AG09309 (cell line): ENCODE measurements at regions not wholly inside any gene's neighbourhood (a gene's known extent, or its start where the extent isn't known, plus 50 kb on each side); places are given as distances from the start of the nearest gene placed in this dataset.
"Not testable (repeated sequence)": the region's sequence is repeated elsewhere in the genome, so short reads cannot be mapped to it uniquely, and the experiment has no call there.

Experiments
- DNase-seq: peaks from one replicate; pipeline ENCODE4 v3.0.0-alpha.2; 2010; ENCODE audit warnings: low read depth
- H3K4me3 ChIP-seq: 2 replicates; pipeline ENCODE4 v1.5.1; 2011; ENCODE audit warnings: mild to moderate bottlenecking, low read depth, low read length, moderate library complexity; ENCODE audit not compliant: control insufficient read depth
- TF ChIP-seq, protein P1 (sequence below): IDR thresholded peaks from 2 replicates; pipeline ENCODE4 v1.5.1; 2011; ENCODE audit warnings: mild to moderate bottlenecking, low read depth, low read length, inconsistent platforms; ENCODE audit not compliant: insufficient read depth, control insufficient read depth; ENCODE audit errors: missing control alignments

- TF ChIP-seq, protein P1, sequence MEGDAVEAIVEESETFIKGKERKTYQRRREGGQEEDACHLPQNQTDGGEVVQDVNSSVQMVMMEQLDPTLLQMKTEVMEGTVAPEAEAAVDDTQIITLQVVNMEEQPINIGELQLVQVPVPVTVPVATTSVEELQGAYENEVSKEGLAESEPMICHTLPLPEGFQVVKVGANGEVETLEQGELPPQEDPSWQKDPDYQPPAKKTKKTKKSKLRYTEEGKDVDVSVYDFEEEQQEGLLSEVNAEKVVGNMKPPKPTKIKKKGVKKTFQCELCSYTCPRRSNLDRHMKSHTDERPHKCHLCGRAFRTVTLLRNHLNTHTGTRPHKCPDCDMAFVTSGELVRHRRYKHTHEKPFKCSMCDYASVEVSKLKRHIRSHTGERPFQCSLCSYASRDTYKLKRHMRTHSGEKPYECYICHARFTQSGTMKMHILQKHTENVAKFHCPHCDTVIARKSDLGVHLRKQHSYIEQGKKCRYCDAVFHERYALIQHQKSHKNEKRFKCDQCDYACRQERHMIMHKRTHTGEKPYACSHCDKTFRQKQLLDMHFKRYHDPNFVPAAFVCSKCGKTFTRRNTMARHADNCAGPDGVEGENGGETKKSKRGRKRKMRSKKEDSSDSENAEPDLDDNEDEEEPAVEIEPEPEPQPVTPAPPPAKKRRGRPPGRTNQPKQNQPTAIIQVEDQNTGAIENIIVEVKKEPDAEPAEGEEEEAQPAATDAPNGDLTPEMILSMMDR = no peak
- H3K4me3 ChIP-seq = no peak overlapping the region
- DNase-seq = no peak
Measured at GRCh38 chr3:187880441-187880840, 135.2 kb upstream of the BCL6 start.

GRCh38 chr3:187880851-187881250 is 135.6 kb upstream of the BCL6 start:
- no peak for DNase-seq
- TF ChIP-seq, protein P1 = no peak
- no peak overlapping the region for H3K4me3 ChIP-seq

DNA sequence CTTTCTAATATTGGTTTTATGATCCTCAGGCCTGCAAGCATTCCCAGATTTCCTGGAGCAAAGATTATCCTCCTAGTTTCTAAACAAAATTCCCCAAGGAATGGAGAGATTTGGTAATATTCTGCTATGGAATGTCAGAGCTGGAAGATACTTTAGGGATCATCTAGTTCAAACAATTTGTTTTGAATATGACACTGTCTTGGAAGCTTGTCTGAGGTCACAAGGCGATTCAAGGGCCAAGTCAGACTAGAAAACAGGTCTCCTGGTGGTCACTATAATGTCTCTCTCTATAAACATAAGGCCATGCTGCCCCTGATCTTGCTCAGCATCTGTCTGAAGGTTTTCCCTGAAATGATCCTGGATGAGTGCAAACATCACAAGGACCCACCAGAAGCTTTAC is 143.4 kb upstream of the BCL6 start:
- TF ChIP-seq, protein P1 = no peak
- no peak for DNase-seq
- H3K4me3 ChIP-seq = no peak overlapping the region

DNA sequence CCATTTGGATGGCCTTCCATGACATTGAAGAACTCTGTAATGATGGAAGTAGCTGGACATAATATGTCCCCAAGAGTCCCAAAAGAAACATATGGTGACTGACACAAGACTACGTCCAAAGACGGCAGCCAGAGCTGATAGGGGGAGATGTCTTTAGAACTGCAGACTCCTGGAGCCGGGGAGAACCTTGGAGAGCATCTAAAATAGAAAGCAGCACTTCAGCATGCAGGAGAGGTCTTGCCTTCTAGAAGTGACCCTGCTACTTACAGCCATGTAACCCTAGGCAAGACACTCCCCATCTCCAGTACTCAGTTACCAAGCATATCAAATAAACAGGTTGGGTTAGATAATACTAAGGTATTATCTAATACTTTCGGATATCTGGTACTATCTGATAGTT is 143.8 kb upstream of the BCL6 start:
- TF ChIP-seq, protein P1 = no peak
- no peak for DNase-seq
- no peak overlapping the region for H3K4me3 ChIP-seq

GRCh38 chr3:187889601-187890404 is 144.5 kb upstream of the BCL6 start:
- DNase-seq = no peak
- H3K4me3 ChIP-seq = no peak overlapping the region
- TF ChIP-seq, protein P1 = no peak

GRCh38 chr3:187890405-187890752 is 145.1 kb upstream of the BCL6 start:
- not testable (repeated sequence) for DNase-seq, H3K4me3 ChIP-seq

- no peak for DNase-seq
- TF ChIP-seq, protein P1 = no peak
- no peak overlapping the region for H3K4me3 ChIP-seq
Measured at GRCh38 chr3:187896646-187897045, 151.4 kb upstream of the BCL6 start.
